Transverse colon (tissue), 4 donors: ENCODE measurements at regions not wholly inside any gene's neighbourhood (a gene's known extent, or its start where the extent isn't known, plus 50 kb on each side); places are given as distances from the start of the nearest gene placed in this dataset.
"Not testable (repeated sequence)": the region's sequence is repeated elsewhere in the genome, so short reads cannot be mapped to it uniquely, and the experiment has no call there.

Experiments
- CTCF ChIP-seq, 5 experiments: fragments of 200-600 bp in 3 of 5; fragments of 450-650 bp in 2 of 5; sonication (generic) in 3 of 5; IDR thresholded peaks; 1 replicate in 2 of 5; 2 replicates in 3 of 5; pipeline ENCODE4 v1.5.1; 2016 to 2017; ENCODE audit warnings: antibody characterized with exemption in 5 of 5, inconsistent platforms in 3 of 5, mild to moderate bottlenecking in 2 of 5, moderate library complexity in 1 of 5
- POLR2A ChIP-seq: fragments of 450-650 bp; IDR thresholded peaks from one replicate; pipeline ENCODE4 v1.6.1; 2016; ENCODE audit warnings: antibody characterized with exemption, mild to moderate bottlenecking, moderate library complexity
- POLR2AphosphoS5 ChIP-seq, 3 donors: sonication (generic); formaldehyde crosslinking; IDR thresholded peaks; one replicate each; pipeline ENCODE4 v1.6.1; 2016; ENCODE audit warnings: antibody characterized with exemption in 3 of 3

- not testable (repeated sequence) for TF ChIP-seq CTCF (IDR thresholded peaks at IDR 0.05); POLR2AphosphoS5 (IDR thresholded peaks at IDR 0.05); POLR2A
Measured at GRCh38 chr10:109314016-109314415, 609.3 kb downstream of the XPNPEP1 start.
